HEK293T (cell line): ENCODE measurements at regions not wholly inside any gene's neighbourhood (a gene's known extent, or its start where the extent isn't known, plus 50 kb on each side); places are given as distances from the start of the nearest gene placed in this dataset.

ENCODE experiments used
- ARNT ChIP-seq: fragments of 450-650 bp; IDR thresholded peaks from 2 replicates; pipeline ENCODE4 v1.6.1; 2017; ENCODE audit warnings: mild to moderate bottlenecking
- ELF4 ChIP-seq: fragments of 450-650 bp; IDR thresholded peaks from 2 replicates; pipeline ENCODE4 v1.6.1; 2017; ENCODE audit warnings: antibody characterized with exemption
- FOXA1 ChIP-seq: fragments of 450-650 bp; IDR thresholded peaks from 2 replicates; pipeline ENCODE4 v1.6.1; 2016; ENCODE audit warnings: mild to moderate bottlenecking
- FOXK2 ChIP-seq: fragments of 450-650 bp; IDR thresholded peaks from 2 replicates; pipeline ENCODE4 v1.6.1; 2016; ENCODE audit warnings: mild to moderate bottlenecking
- FOXM1 ChIP-seq: fragments of 450-650 bp; IDR thresholded peaks from 2 replicates; pipeline ENCODE4 v1.6.1; 2017; ENCODE audit warnings: mild to moderate bottlenecking, borderline replicate concordance
- HDGF ChIP-seq: fragments of 450-650 bp; IDR thresholded peaks from 2 replicates; pipeline ENCODE4 v1.6.1; 2017; ENCODE audit warnings: antibody characterized with exemption, borderline replicate concordance
- LEF1 ChIP-seq: fragments of 450-650 bp; IDR thresholded peaks from 2 replicates; pipeline ENCODE4 v1.6.1; 2017; ENCODE audit warnings: mild to moderate bottlenecking, borderline replicate concordance
- NFRKB ChIP-seq: fragments of 450-650 bp; IDR thresholded peaks from 2 replicates; pipeline ENCODE4 v1.6.1; 2016; ENCODE audit warnings: mild to moderate bottlenecking, moderate library complexity
- SP1 ChIP-seq: fragments of 450-650 bp; IDR thresholded peaks from 2 replicates; pipeline ENCODE4 v1.6.1; 2017
- SUZ12 ChIP-seq: fragments of 450-650 bp; IDR thresholded peaks from 2 replicates; pipeline ENCODE4 v1.6.1; 2016; ENCODE audit warnings: mild to moderate bottlenecking
- TARDBP ChIP-seq: fragments of 450-650 bp; IDR thresholded peaks from 2 replicates; pipeline ENCODE4 v1.6.1; 2016
- ZNF384 ChIP-seq: fragments of 450-650 bp; IDR thresholded peaks from 2 replicates; pipeline ENCODE4 v1.6.1; 2016
- TF ChIP-seq, protein P1 (sequence below): fragments of 450-650 bp; IDR thresholded peaks from 2 replicates; pipeline ENCODE4 v1.6.1; 2016

DNA sequence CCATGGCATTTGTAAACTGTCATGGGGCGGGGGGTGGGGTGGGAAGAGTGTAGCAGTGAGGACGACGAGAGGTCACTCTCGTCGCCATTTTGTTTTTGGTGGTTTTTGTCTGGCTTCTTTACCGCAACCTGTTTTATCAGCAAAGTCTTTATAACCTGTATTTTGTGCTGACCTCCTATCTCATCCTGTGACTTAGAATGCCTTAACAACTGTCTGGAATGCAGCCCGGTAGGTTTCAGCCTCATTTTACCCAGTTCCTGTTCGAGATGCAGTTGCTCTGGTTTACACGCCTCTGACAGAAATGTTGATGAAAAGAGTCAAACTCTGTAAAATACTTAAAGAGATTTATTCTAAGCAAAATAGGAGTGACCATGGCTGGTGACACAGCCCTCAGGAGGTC lies 852.0 kb downstream of the DACH1 start:
- TF ChIP-seq HDGF (no peak), SP1 (no peak), ELF4 (no peak), LEF1 (no peak), FOXA1 (no peak), TARDBP (no peak), FOXK2 (no peak), ZNF384 (no peak), SUZ12 (no peak), FOXM1 (no peak), NFRKB (no peak), ARNT (no peak)
- TF ChIP-seq, protein P1, sequence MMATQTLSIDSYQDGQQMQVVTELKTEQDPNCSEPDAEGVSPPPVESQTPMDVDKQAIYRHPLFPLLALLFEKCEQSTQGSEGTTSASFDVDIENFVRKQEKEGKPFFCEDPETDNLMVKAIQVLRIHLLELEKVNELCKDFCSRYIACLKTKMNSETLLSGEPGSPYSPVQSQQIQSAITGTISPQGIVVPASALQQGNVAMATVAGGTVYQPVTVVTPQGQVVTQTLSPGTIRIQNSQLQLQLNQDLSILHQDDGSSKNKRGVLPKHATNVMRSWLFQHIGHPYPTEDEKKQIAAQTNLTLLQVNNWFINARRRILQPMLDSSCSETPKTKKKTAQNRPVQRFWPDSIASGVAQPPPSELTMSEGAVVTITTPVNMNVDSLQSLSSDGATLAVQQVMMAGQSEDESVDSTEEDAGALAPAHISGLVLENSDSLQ = no peak
